Ovary (tissue), 3 donors: ENCODE measurements at regions not wholly inside any gene's neighbourhood (a gene's known extent, or its start where the extent isn't known, plus 50 kb on each side); places are given as distances from the start of the nearest gene placed in this dataset.

ENCODE experiments used
- EP300 ChIP-seq: sonication (generic); formaldehyde crosslinking; IDR thresholded peaks from one replicate; pipeline ENCODE4 v1.6.1; 2017; ENCODE audit warnings: antibody characterized with exemption
- TF ChIP-seq, protein P1 (sequence below), 3 donors: fragments of 450-650 bp in 2 of 3; fragments of 200-600 bp in 1 of 3; IDR thresholded peaks; one replicate each; pipeline versions ENCODE4 v1.5.1 to v1.8.0; 2016 to 2022; ENCODE audit warnings: antibody characterized with exemption in 3 of 3, mild to moderate bottlenecking in 1 of 3
- donor health status: DM: no; HTN: no; CAD: no.

DNA sequence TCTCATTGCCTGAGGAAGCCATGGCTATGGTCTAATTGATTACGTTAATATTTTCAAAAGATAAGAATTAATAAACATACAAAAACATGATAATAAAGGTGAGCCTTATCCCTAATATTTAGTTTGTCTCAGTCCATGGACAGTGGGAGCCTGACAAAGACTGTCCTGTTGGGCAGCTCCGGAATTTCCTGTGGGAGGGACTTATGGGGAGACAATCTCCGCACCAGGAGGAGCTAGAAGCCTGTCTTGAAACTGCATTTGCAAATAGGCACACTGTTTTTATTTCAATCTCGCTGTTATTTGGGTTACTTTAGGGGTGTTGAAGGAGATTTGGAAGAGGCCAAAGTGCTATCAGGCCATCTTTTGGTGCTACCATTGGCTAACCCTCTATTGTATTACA is 50.8 kb upstream of the ZDHHC17 start:
- TF ChIP-seq, protein P1, sequence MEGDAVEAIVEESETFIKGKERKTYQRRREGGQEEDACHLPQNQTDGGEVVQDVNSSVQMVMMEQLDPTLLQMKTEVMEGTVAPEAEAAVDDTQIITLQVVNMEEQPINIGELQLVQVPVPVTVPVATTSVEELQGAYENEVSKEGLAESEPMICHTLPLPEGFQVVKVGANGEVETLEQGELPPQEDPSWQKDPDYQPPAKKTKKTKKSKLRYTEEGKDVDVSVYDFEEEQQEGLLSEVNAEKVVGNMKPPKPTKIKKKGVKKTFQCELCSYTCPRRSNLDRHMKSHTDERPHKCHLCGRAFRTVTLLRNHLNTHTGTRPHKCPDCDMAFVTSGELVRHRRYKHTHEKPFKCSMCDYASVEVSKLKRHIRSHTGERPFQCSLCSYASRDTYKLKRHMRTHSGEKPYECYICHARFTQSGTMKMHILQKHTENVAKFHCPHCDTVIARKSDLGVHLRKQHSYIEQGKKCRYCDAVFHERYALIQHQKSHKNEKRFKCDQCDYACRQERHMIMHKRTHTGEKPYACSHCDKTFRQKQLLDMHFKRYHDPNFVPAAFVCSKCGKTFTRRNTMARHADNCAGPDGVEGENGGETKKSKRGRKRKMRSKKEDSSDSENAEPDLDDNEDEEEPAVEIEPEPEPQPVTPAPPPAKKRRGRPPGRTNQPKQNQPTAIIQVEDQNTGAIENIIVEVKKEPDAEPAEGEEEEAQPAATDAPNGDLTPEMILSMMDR (IDR thresholded peaks at IDR 0.05), result no peak
- no peak for TF ChIP-seq EP300
